NCI-H1436 treated with DMSO at 0.1 percent for 48 hours (cell line): ENCODE measurements at regions not wholly inside any gene's neighbourhood (a gene's known extent, or its start where the extent isn't known, plus 50 kb on each side); places are given as distances from the start of the nearest gene placed in this dataset.

Experiments used
- DNase-seq: peaks from one replicate; lab custom pipeline; 2025; lab: John Stamatoyannopoulos, UW

DNA sequence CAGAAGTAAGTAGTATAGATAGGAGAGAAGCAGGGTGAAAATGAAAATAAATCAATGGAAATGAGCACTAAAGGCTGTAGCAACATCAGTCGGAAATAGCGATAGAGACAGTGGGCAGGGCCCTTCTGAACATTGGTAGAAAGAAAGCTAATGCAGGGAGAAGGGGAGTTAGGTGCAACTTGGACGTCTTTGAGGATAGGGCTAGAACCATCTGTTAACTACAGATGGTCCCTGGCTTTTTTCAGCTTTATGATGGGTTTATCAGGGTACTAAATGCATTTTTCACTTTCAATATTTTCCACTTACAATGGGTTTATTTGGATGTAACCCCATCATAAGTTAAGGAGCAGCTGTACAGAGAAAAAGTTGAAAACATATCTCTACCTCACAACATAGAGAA, 72.8 kb upstream of the CNR1 start:
- DNase-seq: no peak

DNA sequence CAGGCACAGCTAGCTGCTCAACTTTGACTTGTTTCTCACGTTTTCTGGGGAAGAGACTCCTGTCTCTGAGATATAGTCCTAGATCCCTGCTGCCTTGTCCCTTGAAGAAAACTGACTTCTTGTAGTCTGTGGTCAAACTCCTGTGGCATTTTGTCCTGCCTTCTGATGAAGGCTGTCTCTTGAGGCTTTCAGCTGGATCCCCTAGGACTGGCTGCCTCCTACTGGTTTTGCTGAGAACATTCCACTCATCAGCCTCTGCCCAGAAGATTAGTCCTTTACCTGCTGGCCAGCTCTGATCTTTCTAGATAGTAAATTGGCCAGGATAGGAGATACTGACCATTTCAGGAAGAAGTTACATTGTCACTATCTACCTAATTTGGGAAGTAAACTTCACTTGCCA, 71.9 kb upstream of the CNR1 start:
- no peak for DNase-seq

- no peak for DNase-seq
Measured at GRCh38 chr6:88236612-88237360, 70.6 kb upstream of the CNR1 start.

- no peak for DNase-seq
Measured at GRCh38 chr6:88232753-88233152, 66.6 kb upstream of the CNR1 start.

DNA sequence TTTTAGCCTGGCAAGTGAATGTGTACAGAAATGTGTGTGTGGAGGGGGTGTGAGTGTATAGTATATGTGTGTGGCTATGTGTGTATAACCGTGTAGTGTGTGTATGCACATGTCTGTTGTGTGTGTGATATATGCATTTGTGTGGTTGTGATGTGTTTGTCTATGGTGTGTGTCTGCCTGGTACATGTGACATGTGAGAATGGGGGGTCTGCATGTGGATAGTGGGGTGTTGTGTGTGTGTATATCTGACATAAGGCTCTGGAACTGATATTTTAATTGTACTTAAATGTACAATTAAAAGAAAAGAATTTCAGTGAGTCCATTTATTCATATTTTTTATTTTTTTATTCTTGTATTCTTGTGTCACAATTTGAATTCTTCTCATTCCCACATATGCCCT, 57.2 kb upstream of the CNR1 start:
- no peak for DNase-seq

DNA sequence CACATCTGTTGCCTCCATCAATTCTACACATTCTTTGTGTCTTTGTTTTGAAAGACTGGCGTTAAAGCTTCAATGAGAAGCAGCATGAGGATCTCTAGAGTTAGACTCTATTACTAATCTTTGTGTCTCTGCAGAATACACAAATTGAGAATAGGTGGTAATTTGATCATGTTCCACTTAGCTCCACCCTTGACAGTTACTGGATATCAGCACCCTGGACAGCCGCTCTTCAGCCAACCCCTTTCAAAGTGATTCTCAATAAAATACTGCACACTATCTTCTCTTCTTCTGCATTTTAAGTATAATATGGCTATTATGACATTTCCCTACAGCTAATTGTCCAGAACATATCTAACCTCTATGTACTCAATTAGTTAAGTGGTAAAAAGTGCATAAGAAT, 54.3 kb upstream of the CNR1 start:
- DNase-seq: peak; percentile 31

DNA sequence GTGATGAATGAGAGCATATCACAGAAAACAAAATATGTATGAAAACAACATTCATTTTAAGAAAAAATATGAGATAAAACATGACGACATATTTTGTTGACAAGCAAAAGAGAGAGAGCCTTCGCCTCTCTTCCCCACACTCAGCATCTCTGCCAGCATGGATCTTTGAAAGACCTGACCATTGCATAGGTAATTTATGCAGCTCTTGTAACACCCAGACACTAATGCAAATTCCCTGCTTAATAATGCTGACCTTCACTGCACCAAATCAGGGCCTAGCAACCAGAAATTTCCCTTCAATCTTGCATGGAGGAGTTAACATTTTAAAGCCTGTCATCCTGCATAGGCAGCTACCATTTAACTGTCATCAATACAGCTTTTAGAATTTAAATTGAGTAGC, 50.0 kb upstream of the CNR1 start:
- no peak for DNase-seq
